ENCODE measurements at regions not wholly inside any gene's neighbourhood (a gene's known extent, or its start where the extent isn't known, plus 50 kb on each side); places are given as distances from the start of the nearest gene placed in this dataset.

DNA sequence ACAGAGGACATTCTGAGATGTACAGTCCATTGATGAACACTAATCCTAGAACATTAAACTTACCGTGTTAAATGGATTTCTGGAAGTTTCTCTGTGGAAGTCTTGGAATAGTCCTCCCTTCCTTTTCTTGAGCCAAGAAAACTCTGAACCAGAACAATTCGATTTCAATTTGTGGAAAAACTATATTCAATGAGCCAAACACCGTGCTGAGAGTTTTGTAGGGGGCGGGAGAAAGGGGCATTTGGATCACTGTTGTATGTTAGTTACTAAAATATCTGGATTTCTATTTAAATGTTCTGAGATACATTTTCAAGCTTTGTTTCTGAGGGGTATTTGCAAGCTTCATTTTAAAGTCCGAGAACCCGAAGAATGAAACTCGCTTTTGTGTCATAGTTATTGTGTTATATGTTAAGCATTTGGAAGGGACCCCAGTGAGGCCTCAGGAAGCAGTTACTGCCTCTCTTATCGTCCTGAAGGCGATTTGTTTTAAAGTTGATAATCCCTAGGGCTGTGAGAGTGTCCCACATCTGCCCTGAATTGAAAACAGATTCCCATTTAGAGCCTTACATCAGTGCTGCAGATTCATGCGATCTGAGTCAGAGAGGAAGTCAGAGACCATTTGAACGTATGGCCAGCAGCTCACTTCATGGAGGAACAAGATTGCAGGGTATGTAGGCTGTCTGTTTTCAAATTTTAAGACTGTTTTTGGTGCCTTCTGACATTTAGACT lies 70.8 kb upstream of the SASH1 start:
- TF ChIP-seq CTCF (IDR thresholded peaks at IDR 0.05): no peak
- TF ChIP-seq POLR2A (IDR thresholded peaks at IDR 0.05): no peak
- no peak for TF ChIP-seq POLR2AphosphoS5 (IDR thresholded peaks at IDR 0.05)

Measured in breast epithelium (tissue), 3 donors.